ENCODE measurements at regions not wholly inside any gene's neighbourhood (a gene's known extent, or its start where the extent isn't known, plus 50 kb on each side); places are given as distances from the start of the nearest gene placed in this dataset.

DNA sequence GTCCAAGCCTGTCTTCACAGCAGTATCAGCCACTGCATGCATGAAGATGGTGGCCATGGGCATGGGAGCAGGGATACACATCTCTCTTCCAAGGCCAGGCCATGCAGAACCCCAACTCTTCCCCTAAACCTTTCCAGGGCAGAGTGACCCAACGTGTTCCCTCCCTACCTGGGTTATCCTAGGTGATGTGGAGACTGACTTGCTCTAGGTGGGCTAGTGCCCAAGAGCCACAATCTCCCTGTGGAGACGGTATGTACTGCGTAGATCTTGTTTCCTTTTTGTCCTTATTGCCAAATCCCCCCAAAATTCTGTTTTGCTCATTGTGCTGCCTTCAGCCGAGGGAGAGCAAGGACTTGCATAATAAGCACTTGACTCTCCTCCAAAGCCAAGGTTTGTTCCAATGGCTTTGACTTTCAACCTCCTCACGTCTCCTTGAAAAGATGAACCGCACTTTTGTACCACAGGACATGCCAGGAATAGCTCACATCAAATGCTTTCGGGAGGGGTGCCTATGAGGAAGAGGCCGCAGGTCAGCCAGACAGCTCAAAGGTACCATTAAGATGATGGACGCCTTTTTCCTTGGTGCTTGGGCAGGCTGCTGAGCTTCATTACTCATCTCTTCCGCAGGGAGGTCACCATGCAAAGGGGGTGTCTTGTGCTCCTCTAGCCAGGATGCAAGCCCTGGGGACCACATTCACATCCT lies 76.2 kb upstream of the GLI2 start:
- TF ChIP-seq, protein P1, sequence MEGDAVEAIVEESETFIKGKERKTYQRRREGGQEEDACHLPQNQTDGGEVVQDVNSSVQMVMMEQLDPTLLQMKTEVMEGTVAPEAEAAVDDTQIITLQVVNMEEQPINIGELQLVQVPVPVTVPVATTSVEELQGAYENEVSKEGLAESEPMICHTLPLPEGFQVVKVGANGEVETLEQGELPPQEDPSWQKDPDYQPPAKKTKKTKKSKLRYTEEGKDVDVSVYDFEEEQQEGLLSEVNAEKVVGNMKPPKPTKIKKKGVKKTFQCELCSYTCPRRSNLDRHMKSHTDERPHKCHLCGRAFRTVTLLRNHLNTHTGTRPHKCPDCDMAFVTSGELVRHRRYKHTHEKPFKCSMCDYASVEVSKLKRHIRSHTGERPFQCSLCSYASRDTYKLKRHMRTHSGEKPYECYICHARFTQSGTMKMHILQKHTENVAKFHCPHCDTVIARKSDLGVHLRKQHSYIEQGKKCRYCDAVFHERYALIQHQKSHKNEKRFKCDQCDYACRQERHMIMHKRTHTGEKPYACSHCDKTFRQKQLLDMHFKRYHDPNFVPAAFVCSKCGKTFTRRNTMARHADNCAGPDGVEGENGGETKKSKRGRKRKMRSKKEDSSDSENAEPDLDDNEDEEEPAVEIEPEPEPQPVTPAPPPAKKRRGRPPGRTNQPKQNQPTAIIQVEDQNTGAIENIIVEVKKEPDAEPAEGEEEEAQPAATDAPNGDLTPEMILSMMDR (IDR thresholded peaks at IDR 0.05; ENCODE audit: low read depth, low read length): no peak
- no peak for DNase-seq (ENCODE audit: extremely low read depth, low read depth)

DNA sequence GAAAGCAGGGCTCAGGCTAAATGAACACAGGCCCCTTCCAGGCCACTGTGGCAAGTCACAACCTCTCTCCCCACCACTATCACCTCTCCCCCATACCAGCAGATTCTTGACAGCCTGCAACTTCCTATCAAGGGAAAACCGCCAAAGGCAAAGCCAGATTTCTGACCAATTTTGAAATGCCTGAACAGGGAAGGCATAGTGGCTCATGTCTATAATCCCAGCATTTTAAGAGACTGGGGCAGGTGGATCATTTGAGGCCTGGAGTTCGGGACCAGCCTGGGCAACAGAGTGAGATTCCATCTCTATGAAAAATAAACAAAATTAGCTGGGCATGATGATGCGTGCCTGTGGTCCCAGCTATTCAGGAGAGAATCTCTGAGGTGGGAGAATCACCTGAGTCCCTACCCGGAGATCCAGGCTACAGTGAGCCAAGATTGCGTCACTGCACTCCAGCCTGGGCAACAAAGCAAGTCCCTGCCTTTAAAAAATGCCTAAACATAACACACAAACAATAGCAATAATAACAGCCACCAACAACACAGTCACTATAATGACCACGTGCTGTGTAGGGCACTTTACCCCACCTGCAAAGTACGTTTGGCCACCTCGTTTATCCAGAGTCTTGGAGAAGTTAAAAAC lies 75.5 kb upstream of the GLI2 start:
- no peak for DNase-seq (ENCODE audit: extremely low read depth, low read depth)
- TF ChIP-seq, protein P1 (IDR thresholded peaks at IDR 0.05; ENCODE audit: low read depth, low read length): no peak

GRCh38 chr2:120660771-120661459 lies 74.8 kb upstream of the GLI2 start:
- TF ChIP-seq, protein P1 (IDR thresholded peaks at IDR 0.05; ENCODE audit: low read depth, low read length): no peak

DNA sequence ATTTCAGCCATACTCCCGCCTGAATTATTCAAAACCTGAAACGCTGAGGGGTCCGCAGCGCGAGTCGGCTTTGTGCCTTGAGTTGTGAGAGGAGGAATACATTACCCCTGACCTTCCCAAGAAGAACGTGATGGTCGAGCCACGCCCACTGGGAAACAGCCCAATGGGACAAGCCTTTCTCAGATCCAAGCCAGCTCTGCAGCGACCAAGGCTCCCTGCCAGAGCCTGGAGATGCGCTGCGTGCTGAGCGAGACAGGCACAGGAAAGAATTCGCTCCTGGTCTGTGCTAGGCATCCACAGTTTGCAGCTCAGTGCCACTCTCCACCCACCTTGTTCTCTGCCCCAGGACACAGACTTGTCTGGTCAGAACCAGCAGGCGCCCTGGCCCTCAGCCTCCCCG lies 74.1 kb upstream of the GLI2 start:
- TF ChIP-seq, protein P1 (IDR thresholded peaks at IDR 0.05; ENCODE audit: low read depth, low read length): no peak
- DNase-seq (ENCODE audit: extremely low read depth, low read depth): no peak

More at GRCh38 chr2:120660771-120661459, 74.8 kb upstream of the GLI2 start:
- no peak for DNase-seq (ENCODE audit: extremely low read depth, low read depth)

DNA sequence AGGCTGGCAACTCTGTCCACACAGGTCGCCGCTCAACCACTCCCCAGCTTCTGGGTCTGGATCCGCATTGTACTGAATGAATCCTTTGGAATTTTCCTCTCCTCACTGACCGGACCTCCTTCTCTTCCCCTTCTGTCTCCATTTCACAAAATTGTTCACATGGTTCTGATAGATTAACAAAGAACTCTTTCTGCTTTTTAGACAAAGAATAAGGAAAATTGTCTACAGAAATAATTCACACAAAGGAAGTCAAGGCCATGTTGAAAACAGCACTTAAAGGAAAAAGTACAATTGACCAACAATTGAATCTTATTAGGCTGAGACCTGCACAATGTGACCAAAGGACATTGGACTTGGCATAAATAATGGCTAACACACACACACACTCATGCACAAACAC lies 73.6 kb upstream of the GLI2 start:
- TF ChIP-seq, protein P1 (IDR thresholded peaks at IDR 0.05; ENCODE audit: low read depth, low read length): no peak
- DNase-seq (ENCODE audit: extremely low read depth, low read depth): no peak

GRCh38 chr2:120662746-120663145 lies 72.9 kb upstream of the GLI2 start:
- TF ChIP-seq, protein P1 (IDR thresholded peaks at IDR 0.05; ENCODE audit: low read depth, low read length): no peak
- no peak for DNase-seq (ENCODE audit: extremely low read depth, low read depth)

- no peak for DNase-seq (ENCODE audit: extremely low read depth, low read depth)
- TF ChIP-seq, protein P1 (IDR thresholded peaks at IDR 0.05; ENCODE audit: low read depth, low read length): no peak
Measured at GRCh38 chr2:120666433-120666832, 69.2 kb upstream of the GLI2 start.

Data from AG09319 (cell line).